GM19240 (cell line): ENCODE measurements at regions not wholly inside any gene's neighbourhood (a gene's known extent, or its start where the extent isn't known, plus 50 kb on each side); places are given as distances from the start of the nearest gene placed in this dataset.
"Not testable (repeated sequence)": the region's sequence is repeated elsewhere in the genome, so short reads cannot be mapped to it uniquely, and the experiment has no call there.

Experiments
- DNase-seq: peaks from one replicate; pipeline ENCODE4 v3.0.0; 2011; ENCODE audit warnings: low spot score; ENCODE audit not compliant: insufficient read length

- DNase-seq, result no peak
These were observed 320.6 kb downstream of the GATA3 start for GRCh38 chr10:8375137-8375536.

- DNase-seq, result no peak
These were observed 323.9 kb downstream of the GATA3 start for GRCh38 chr10:8378198-8378983.

DNA sequence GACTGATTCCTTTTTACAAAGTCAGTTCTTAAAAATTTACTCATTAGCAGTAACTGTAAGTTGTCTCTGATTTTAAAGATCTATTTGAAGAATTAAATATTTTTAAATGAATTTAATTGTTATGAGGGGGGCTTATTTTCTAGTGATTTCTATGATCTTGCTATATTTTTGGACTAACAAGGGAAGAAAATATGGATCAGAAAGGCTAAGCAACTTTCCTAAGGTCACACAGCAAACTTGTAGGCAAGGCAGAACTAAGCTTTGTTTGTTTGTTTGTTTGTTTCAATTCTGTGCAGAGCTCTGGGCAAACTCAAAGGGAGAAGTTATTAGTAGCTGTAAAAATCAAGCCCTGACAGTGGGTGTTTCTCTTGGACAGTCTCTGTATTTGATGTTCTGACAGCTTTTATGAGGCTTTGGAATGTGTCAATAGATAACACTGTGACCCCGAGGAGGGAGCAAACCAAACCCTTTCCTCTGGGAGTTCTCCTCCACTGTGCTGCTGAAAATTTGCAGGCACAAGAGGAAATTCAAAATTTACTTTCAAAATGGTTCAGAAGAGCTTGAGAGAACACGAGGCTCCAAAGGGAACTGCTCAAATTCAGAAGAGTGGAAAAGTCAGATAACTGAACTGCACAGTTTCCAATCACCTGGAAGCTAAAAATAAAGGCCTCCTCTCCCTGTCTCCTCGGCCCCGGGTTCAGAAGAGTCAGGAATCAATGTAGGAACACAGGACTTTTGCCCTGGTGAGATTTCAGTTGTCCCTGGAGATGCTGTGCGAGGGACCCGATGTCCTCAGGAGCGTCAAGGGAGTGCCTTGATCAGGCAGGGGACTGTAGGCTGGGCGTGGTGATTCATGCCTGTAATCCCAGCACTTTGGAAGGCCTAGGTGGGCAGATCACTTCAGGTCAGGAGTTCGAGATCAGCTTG, 325.7 kb downstream of the GATA3 start:
- DNase-seq, result no peak

DNA sequence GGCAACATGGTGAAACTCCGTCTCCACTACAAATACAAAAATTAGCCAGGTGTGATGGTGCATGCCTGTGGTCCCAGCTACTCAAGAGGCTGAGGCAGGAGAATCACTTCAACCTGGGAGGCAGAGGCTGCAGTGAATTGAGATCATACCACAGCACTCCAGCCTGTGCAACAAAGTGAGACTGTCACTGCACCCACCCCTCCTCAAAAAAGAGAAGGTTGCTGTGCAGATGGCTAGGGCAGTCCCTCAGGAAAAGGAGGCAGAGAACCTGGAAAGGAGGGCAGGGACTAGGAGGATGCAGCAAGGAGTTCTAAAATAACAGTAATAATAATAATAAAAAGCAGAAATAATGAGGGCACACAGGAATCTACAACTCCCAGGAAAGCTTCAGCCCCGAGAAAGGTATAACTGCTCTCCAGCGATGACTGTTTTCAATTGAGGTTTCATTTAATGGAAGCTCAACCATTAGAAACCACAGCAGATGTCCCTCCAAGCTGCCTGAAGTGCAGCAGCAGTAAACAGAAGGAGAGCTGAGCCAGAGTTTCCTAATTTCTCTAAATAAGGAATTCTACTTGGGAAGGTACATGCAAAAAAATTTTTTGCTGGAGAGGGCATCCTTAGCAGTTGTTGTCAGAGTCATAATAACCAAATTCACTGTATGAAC, 326.5 kb downstream of the GATA3 start:
- no peak for DNase-seq

DNA sequence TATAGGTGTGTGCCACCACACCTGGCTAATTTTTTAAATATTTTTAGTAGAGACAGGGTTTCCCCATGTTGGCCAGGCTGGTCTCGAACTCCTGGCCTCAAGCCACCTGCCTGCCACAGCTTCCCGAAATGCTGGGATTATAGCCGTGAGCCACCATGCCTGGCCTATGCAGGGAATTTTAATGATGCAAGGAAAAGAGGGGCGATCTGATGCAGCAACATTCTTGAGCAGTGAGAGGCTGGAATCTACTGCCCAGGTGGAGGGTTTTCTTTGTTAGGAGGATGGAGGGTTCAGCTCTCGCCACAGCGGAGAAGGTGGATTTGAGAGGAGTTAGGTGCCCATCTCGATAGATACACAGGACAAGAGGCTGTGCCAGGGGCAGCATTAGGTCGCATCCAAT, 332.3 kb downstream of the GATA3 start:
- DNase-seq, result no peak

GRCh38 chr10:8389630-8390029, 335.1 kb downstream of the GATA3 start:
- no peak for DNase-seq

DNA sequence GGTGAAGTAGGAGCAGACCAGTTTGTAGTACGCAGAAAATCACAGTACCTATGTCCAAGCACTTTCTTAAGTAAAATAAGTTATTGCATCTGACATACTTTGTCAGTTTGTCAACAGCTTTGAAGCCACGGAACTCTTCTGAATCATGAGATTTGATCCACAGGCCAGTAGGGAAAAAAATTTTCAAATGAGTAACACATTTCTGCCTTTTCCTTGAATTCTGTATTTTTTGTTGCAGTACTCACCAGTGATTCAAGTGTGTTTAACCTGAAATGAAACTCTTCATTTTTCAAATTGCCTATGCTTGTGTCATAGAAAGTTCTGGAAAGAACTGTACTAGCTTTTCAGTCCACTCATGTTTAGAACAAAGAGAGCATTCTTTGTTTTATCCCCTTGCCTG, 337.7 kb downstream of the GATA3 start:
- no peak for DNase-seq

DNA sequence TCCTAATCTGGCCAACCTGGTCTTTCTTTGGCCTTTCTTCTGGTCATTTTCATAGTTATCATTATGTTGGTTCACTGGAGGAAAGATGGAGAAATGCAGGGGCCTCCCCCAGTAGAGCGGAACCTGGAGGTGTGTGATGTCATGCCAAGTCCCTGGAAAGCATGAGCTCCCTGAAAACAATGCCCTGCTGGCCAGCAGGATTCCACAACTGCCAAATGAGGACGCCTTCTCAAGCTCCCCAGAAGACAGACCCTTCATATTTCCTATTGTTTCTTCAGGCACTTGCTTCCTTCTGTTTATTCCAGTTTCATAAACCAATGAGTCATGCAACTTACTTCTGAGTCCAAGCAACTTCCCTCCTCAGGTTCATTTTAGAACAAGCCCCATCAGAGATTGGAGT, 339.0 kb downstream of the GATA3 start:
- DNase-seq, result no peak

- DNase-seq, result no peak
These were observed 342.2 kb downstream of the GATA3 start for GRCh38 chr10:8396675-8397074.

DNA sequence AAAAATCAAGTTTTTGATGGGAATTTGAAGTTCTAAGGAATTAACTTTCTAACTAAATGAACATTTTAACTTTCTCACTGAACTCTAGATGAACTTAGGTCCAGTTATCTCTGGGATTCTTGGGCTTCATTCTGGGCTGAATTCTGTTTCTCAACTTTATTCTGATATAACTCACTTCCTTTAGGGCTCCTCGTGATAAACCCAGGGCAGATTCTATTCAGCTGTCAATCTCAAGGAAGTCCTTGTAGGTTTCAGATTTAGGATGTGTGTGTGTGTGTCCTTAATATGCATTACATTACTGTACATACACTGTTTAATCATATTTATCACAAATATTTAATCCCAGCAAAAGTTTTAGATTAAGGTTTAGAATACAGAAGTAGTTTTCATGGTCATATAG, 344.3 kb downstream of the GATA3 start:
- DNase-seq, result no peak

- no peak for DNase-seq
These were observed 345.7 kb downstream of the GATA3 start for GRCh38 chr10:8400151-8400550.

DNA sequence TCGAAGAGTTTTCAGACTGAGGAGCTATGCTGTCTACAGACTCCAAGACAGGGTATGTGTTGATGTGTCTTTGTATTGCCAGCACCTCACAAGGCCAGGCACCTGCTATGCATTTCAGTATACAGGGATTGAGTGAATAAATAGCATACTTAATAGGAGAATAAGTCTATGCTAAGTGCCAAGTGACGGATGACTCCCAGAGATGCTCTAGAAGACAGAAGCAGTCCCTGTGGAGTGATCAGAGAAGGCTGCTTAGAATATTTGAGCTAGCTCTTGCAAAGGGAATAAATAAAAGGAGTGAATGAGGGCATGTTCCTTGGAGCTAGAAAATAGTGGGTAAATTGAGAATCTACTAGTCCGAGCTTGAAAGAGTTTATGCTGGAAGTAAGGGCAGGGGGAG, 346.4 kb downstream of the GATA3 start:
- no peak for DNase-seq

DNA sequence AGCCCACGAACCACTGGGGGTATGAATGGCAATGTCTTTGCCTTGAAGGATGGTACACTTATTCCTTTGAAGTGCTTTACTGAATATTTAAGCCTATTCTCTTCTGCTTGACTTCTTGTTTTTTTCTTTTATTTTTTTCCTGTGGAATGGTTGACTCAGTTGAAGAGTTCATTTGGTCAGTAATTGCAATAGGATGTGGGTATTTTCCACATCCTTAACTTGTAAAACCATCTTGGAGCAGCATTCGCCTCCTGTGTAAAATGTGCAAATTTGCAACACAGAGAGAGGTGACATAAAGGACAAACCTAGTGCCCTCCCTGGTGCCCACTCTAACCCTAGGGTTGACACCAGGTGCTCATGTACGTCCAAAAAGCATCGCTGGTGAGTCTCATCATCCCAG, 347.0 kb downstream of the GATA3 start:
- no peak for DNase-seq

DNA sequence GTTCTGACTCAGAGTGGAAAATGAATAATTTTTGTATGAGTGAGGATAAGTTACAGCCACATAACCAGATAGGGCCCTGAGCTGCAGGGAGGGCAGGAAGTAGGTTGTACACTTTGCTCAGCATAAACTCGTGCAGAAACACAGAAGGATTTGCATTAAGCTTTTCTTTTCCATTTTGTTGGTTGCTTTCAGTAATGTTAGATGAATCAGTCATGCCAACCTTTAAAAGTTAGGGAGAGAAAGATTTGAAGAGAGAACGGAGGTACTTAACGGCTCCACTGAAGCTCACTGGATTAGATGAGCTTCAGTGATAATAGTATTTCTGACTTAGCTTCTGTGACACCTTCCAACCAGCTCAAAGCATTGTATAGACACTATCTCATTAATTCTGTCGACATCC, 348.1 kb downstream of the GATA3 start:
- no peak for DNase-seq

- DNase-seq, result no peak
These were observed 349.4 kb downstream of the GATA3 start for GRCh38 chr10:8403711-8404371.

- no peak for DNase-seq
These were observed 350.2 kb downstream of the GATA3 start for GRCh38 chr10:8404721-8405120.

DNA sequence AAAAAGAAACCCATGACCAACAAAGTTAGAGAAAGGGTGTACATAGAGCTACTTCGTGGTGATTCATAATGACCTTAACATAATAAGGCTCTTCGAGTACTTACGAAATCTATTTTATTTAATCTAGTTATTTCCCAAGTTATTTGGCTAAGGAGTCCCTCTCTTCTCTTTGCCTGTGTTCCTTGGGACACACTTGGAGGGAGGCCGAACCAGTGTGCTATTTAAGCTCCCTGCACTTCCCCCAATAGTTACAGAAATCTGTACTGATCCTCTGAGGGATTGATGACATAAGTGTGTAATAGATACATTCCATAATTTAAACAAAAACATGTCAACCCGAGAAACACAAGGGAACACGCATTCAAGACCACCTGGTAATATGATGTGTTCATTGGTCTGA, 351.1 kb downstream of the GATA3 start:
- no peak for DNase-seq

GRCh38 chr10:8407501-8408021, 353.1 kb downstream of the GATA3 start:
- no peak for DNase-seq

GRCh38 chr10:8410506-8410905, 356.0 kb downstream of the GATA3 start:
- no peak for DNase-seq

DNA sequence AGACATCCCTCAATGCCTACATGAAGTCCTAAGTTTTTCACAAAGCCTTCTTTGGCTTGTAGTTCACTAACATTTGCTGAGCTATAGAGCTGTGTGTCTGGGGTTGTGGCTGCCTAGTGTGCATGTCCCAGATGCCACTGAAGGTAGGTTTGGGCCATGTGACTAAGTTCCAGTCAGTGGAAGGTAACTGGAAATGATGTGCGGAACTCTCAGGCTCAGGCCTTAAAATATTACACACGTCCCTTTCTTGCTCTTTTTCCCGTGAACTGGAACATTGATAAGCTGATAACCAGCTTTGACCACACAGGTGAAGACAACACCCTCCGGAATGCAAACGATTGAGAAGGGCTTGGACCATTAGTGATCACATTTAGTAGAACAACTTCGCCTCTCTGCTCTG, 358.1 kb downstream of the GATA3 start:
- DNase-seq, result no peak

DNA sequence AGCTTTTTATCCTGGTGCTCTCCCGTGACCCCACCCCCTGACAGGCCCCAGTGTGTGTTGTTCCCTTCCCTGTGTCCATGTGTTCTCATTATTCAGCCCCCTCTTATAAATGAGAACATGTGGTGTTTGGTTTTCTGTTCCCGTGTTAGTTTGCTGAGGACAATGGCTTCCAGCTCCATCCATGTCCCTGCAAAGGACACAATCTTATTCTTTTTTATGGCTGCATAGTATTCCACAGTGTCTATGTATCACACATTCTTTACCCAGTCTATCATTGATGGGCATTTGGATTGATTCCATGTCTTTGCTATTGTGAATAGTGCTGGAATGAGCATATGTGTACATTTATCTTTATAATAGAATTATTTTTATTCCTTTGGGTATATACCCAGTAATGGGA, 360.5 kb downstream of the GATA3 start:
- not testable (repeated sequence) for DNase-seq
